ENCODE measurements at regions not wholly inside any gene's neighbourhood (a gene's known extent, or its start where the extent isn't known, plus 50 kb on each side); places are given as distances from the start of the nearest gene placed in this dataset.
"Not testable (repeated sequence)": the region's sequence is repeated elsewhere in the genome, so short reads cannot be mapped to it uniquely, and the experiment has no call there.

DNA sequence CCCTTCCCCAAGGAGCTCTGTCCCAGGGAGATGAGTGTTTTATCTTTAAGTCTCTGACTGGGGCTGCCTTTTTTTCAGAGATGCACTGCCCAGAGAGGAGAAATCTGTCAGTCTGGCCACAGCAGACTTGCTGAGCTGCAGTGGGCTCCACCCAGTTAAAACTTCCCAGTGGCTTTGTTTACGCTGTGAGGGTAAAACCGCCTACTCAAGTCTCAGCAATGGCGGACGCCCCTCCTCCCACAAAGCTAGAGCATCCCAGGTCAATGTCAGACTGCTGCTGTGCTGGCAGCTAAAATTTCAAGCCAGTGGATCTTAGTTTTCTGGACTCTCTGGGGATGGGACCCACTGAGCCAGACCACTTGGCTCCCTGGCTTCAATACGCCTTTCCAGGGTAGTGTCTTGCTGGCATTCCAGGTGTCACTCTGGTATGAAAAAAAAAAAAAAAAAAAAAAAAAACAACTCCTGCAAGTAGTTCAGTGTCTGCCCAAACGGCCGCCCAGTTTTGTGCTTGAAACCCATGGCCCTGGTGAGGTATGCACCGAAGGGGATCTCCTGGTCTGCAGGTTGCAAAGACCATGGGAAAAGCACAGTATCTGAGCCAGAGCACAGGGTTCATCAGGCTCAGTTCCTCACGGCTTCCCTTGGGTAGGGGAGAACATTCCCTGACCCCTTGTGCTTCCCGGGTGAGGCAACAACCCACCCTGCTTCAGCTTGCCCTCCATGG lies 1616.1 kb upstream of the ADGRL3 start:
- FAIRE-seq (no peak), DNase-seq (ENCODE audit: low spot score) (no peak)

DNA sequence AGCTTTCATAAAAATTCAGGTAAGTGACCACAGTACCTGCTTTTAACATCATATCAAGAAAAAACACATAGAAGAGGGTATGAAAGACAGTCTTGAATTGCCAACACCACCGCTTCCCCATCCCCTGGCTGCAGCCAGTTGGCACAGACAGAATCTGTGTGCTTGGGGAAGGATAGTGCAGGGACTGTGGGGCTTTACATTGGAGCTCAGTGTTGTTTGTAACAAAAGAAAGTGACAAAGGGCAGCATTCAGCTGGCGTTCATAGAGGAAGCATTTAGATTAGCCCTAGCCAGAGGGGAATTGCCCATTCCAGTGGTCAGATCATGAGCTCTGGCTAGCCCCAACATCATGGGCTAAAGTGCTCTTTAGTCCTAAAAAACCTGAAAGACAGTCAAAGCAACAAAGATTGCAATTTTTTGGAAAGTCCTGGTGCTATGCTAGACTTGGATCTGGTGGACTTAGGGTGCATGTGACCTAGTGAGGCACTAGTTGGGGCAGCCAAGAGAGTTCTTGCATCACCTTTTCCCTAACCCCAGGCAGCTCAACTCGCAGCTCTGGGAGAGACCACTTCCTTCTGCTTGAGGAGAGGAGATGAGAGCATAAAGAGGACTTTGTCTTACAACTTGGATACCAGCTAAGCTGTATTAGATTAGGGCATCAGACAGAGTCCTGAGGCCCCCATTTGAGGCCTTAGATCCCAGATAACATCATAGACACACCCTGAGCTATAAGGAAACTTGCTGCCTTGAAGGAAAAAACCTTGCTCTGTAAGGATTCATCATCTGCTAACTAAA lies 1602.4 kb upstream of the ADGRL3 start:
- no peak for DNase-seq (ENCODE audit: low spot score)
- no peak for FAIRE-seq

DNA sequence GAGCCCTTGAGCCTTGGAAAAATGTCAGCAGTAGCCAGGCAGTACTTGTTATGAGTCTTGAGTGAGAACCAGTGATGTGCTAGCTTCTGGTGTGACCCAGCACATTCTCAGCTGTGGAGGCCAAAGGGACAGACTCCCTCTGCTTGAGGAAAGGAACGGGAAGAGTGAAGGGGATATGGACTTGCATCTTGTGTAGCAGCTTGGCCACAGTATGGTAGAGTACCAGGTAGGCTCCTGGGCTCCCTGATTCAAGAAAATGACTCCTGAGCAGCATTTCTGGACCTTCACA lies 1601.9 kb upstream of the ADGRL3 start:
- no peak for DNase-seq (ENCODE audit: low spot score)

DNA sequence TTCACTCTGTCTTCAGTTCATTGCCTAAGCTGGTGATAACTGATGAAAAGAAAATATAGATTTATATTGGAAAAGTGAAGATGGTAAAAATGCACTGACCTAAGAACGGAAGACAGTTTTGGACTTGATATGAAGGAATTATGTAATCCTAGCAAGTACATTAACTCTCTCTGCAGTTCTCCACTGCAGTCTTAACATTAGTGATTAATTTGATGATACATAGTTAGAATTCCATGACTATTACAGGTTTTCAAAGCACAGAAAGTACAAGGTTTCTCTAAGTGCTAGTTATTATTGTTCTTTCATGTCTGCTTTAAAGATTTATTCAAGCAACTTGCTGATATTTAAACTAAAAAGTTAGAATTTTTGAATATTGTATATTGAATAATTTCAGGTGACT lies 1591.7 kb upstream of the ADGRL3 start:
- DNase-seq (ENCODE audit: low spot score) (no peak), FAIRE-seq (no peak)

More for the DNA sequence above, 1601.9 kb upstream of the ADGRL3 start:
- FAIRE-seq, result no peak

DNA sequence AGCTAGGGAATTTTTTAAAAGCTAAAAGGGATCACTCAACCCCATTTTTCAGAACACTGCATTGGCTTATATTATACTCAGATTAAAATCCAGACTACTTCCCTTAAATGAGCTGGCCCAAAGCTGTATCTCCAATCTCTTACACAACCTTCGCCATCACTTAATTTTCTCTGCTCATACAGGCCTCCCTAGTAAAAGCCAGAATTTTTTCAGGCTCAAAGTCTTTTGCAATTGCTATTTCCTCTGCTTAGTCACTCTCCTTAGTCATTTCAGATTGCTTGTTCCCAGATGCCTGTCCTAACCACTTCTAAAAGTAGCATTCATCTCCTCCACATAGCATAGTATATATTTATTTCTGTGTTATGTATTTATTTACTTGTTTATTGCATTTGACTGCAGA lies 1587.9 kb upstream of the ADGRL3 start:
- FAIRE-seq (no peak), DNase-seq (ENCODE audit: low spot score) (no peak)

DNA sequence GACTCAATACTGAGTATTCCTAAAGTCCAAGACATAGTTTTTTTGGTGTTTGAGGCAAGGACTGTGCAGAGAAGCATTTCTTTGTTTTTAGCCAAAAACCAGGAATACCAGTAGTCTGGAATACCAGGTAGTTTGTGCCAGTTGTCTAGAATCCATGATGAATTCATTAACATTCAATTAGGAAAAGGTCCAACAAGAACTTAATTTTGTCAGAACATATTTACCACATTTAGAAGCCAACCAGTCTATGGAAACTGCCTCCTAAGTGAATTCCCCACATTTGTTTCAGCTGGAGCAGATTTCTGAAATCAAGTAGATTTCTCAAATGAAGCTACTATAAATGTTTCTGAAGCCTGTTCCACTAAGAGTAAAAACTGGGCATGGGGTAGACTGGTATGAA lies 1584.8 kb upstream of the ADGRL3 start:
- DNase-seq (ENCODE audit: low spot score) (no peak), FAIRE-seq (no peak)

GRCh38 chr4:59629348-59629747 lies 1570.8 kb upstream of the ADGRL3 start:
- no peak for DNase-seq (ENCODE audit: low spot score)
- FAIRE-seq, result no peak

DNA sequence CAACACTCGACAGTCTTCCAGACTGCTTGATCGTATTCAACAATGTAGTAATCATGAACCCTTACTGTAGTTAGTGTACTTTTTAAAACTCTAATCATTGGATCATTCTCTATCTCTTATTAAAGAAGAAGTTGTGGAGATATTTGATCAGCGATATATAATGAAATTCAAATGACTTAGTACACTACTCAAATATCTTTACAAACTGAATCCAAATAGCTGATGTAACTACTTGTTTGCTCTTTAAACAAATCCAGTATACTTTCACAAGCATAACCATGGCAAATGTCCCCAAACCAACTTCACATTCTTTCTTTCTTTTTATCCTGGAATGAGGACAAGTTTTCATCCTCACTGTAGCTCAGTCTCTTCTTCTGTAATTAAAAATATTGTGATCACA lies 1569.9 kb upstream of the ADGRL3 start:
- FAIRE-seq, result no peak
- DNase-seq (ENCODE audit: low spot score), result no peak

DNA sequence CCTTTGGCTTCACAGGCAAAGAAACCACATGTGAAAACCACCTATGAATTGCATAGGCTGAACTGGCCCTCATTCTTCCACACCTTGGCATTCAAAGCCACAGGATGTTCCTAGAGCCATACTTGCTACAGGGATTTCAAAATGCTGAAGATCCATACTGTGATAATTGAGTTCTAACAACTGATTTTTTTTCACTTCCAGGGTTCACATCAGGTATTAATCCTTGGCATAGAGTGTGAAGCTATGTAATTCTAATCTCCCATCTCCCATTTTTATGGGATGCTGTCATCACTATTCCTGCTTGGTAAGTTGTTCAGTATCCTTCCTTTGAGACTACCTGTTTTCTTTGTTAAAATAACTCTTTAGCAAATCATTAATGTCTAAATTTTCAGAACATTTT lies 1569.2 kb upstream of the ADGRL3 start:
- DNase-seq (ENCODE audit: low spot score) (no peak), FAIRE-seq (no peak)

- FAIRE-seq (no peak), DNase-seq (ENCODE audit: low spot score) (no peak)
These were observed 1562.5 kb upstream of the ADGRL3 start for GRCh38 chr4:59637596-59637995.

DNA sequence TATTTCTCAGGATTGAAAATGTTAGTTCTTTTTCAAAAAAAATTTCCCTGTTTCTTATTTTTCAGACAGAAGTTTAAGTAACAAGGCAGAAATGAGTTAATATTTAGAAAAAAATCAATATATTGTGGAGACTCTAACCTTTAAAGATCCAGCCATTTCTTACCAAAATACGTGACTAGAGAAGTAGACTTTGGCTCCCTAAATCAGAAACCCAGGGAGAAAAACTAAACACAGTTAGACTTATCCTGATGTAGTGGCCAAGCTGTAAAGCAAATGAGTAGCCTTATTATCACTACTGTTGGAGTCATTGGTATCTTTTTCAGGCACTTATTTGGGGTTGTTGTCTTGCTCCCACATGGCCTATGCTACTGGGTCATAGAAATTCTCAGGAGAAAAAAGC lies 1556.4 kb upstream of the ADGRL3 start:
- DNase-seq (ENCODE audit: low spot score) (no peak), FAIRE-seq (no peak)

- no peak for DNase-seq (ENCODE audit: low spot score)
- no peak for FAIRE-seq
These were observed 1555.4 kb upstream of the ADGRL3 start for GRCh38 chr4:59644765-59645164.

GRCh38 chr4:59646082-59646481 lies 1554.0 kb upstream of the ADGRL3 start:
- DNase-seq (ENCODE audit: low spot score) (no peak), FAIRE-seq (no peak)

GRCh38 chr4:59647011-59647410 lies 1553.1 kb upstream of the ADGRL3 start:
- DNase-seq (ENCODE audit: low spot score) (no peak), FAIRE-seq (no peak)

GRCh38 chr4:59647500-59647899 lies 1552.6 kb upstream of the ADGRL3 start:
- no peak for DNase-seq (ENCODE audit: low spot score)
- FAIRE-seq, result no peak

- DNase-seq (ENCODE audit: low spot score) (no peak), FAIRE-seq (no peak)
These were observed 1549.3 kb upstream of the ADGRL3 start for GRCh38 chr4:59650861-59651260.

- no peak for FAIRE-seq
These were observed 1544.1 kb upstream of the ADGRL3 start for GRCh38 chr4:59655996-59656395.

GRCh38 chr4:59664771-59665170 lies 1535.4 kb upstream of the ADGRL3 start:
- FAIRE-seq (no peak), DNase-seq (ENCODE audit: low spot score) (no peak)

More at GRCh38 chr4:59655996-59656395, 1544.1 kb upstream of the ADGRL3 start:
- peak; percentile 5 for DNase-seq (ENCODE audit: low spot score)

DNA sequence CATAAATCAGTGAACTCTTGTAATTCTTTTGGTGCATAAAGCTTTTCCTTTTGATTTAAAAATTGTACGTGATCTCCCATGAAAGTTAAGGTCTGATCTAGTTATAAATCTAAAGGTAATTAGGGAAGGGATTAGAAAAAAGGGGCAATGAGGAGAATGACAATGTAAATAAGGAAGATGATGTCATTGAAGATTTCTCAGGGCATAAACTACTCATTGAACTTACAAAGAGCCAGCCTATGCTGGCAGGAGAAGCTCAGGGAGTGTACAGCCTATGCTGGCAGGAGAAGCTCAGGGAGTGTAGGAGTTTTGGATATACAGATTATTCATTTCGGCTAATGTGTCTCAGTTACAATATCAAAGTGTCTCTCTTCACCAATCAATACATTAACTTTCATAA lies 1533.5 kb upstream of the ADGRL3 start:
- DNase-seq (ENCODE audit: low spot score) (no peak), FAIRE-seq (no peak)

DNA sequence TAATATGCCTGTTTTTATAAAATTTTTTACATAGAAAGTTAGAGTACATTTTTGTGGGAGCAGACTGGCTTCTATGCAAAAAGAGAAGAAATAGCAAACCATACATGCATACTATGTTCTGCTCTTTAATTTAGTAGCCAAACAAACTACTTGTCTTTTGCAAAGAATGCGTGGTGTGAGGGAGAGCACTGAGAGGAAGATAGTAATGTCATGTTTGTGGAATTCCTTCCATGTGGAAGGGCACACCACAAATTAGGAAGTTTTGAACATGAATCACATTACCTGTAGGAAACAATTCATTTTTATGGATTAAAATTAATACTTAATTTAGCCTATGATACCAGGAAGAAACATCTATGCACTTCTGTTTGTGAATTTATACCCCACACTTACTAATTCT lies 1529.1 kb upstream of the ADGRL3 start:
- no peak for DNase-seq (ENCODE audit: low spot score)
- no peak for FAIRE-seq

DNA sequence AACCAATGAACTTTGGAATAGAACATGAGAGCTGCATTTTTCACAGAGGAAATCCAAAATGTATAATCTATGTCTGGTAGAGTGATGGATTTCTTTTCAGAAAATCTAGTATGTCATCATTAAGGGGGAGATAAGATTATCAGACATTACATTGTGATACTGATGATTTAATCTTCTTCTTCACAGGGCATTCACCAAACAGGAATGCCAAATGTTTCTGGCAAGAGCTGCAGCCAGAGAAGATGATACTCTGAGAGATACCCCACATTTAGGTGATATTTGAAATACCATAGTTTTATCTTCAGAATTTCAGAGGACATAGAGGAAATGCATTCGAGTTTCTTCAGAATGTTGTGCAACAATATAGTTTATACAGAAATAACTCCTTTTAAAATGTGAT lies 1523.7 kb upstream of the ADGRL3 start:
- FAIRE-seq (no peak), DNase-seq (ENCODE audit: low spot score) (no peak)

DNA sequence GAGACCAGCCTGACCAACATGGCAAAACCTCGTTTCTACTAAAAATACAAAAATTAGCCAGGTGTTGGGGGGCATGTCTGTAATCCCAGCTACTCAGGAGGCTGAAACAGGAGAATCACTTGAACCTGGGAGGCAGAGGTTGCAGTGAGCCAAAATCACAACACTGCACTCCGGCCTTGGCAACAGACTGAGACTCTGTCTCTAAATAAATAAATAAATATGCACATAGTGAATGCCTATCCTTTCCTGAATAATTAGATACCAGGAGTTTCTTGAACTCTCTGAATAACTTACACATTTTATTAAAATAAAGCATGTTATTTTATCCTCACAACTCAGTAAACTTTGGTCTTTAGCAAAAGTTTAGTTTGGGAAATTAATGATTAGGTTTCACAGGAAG lies 1523.1 kb upstream of the ADGRL3 start:
- FAIRE-seq; DNase-seq (ENCODE audit: low spot score): not testable (repeated sequence)

DNA sequence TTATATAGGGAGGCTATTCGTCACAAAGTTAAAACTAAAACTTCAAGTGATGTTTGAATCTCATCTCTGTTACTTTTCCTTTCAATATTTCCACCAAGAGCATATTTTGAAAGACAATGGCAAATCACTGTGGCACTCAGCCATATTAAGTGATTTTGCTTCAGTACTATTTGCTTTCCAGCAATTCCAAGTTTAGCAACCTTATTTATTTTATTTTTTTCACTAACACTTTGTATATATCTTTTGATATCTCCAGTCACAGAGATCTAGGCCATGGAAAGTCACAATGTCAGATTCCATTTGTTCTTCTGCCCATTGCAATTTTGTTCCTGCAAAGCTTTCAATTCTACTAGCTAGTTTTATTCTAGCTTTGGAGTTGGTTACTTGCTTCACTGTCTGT lies 1514.5 kb upstream of the ADGRL3 start:
- no peak for FAIRE-seq
- no peak for DNase-seq (ENCODE audit: low spot score)
